H9 (cell line): ENCODE measurements at regions not wholly inside any gene's neighbourhood (a gene's known extent, or its start where the extent isn't known, plus 50 kb on each side); places are given as distances from the start of the nearest gene placed in this dataset.

Experiments
- DNase-seq: peaks from one replicate; pipeline ENCODE4 v3.0.0-alpha.2; 2017
- H2AFZ ChIP-seq: one replicate; pipeline ENCODE4 v1.6.1; 2013; ENCODE audit warnings: mild to moderate bottlenecking, low read length, control low read depth, moderate library complexity
- H2AK5ac ChIP-seq: 2 replicates; pipeline ENCODE4 v1.6.1; 2013; ENCODE audit warnings: low read length, control low read depth, mixed read lengths; ENCODE audit not compliant: insufficient read length
- H2BK120ac ChIP-seq: one replicate; pipeline ENCODE4 v1.6.1; 2013; ENCODE audit warnings: low read depth, mild to moderate bottlenecking, low read length, control low read depth, inconsistent platforms; ENCODE audit not compliant: poor library complexity, severe bottlenecking
- H2BK12ac ChIP-seq: 2 replicates; pipeline ENCODE4 v1.6.1; 2013; ENCODE audit warnings: low read length, control low read depth, mixed read lengths, low read depth; ENCODE audit not compliant: insufficient read length
- H2BK15ac ChIP-seq: 2 replicates; pipeline ENCODE4 v1.6.1; 2013; ENCODE audit warnings: low read depth, low read length, control low read depth
- H2BK20ac ChIP-seq: one replicate; pipeline ENCODE4 v1.6.1; 2013; ENCODE audit warnings: low read depth, mild to moderate bottlenecking, low read length, control low read depth, inconsistent platforms; ENCODE audit not compliant: poor library complexity, severe bottlenecking
- H2BK5ac ChIP-seq: 2 replicates; pipeline ENCODE4 v1.6.1; 2013; ENCODE audit warnings: low read length, control low read depth, mixed read lengths; ENCODE audit not compliant: insufficient read length
- H3K14ac ChIP-seq: 2 replicates; pipeline ENCODE4 v1.6.1; 2013; ENCODE audit warnings: low read length, control low read depth; ENCODE audit not compliant: insufficient read depth
- H3K18ac ChIP-seq: 2 replicates; pipeline ENCODE4 v1.6.1; 2013; ENCODE audit warnings: low read depth, mild to moderate bottlenecking, mixed read lengths, low read length, control low read depth; ENCODE audit not compliant: insufficient read length
- H3K23ac ChIP-seq: 2 replicates; pipeline ENCODE4 v1.6.1; 2013; ENCODE audit warnings: low read length, control low read depth, mixed read lengths, low read depth; ENCODE audit not compliant: insufficient read length
- H3K23me2 ChIP-seq: 2 replicates; pipeline ENCODE4 v1.6.1; 2013; ENCODE audit warnings: low read depth, mild to moderate bottlenecking, mixed read lengths, low read length, control low read depth; ENCODE audit not compliant: insufficient read length, poor library complexity, severe bottlenecking
- H3K27ac ChIP-seq: 2 replicates; pipeline ENCODE4 v1.5.1; 2013; ENCODE audit warnings: low read length, control low read depth, mixed read lengths, low read depth; ENCODE audit not compliant: insufficient read length
- H3K27me3 ChIP-seq: 2 replicates; pipeline ENCODE4 v1.6.1; 2013; ENCODE audit warnings: low read length, control low read depth, inconsistent platforms; ENCODE audit not compliant: insufficient read depth
- H3K4ac ChIP-seq: 2 replicates; pipeline ENCODE4 v1.6.1; 2013; ENCODE audit warnings: low read depth, mild to moderate bottlenecking, control low read depth, inconsistent platforms, low read length, moderate library complexity
- H3K4me1 ChIP-seq: 2 replicates; pipeline ENCODE4 v1.6.1; 2013; ENCODE audit warnings: low read length, control low read depth, inconsistent platforms; ENCODE audit not compliant: insufficient read depth
- H3K4me2 ChIP-seq: 2 replicates; pipeline ENCODE4 v1.6.1; 2013; ENCODE audit warnings: low read length, control low read depth, mixed read lengths; ENCODE audit not compliant: insufficient read length, insufficient read depth
- H3K56ac ChIP-seq: 2 replicates; pipeline ENCODE4 v1.6.1; 2013; ENCODE audit warnings: low read depth, mild to moderate bottlenecking, mixed read lengths, low read length, control low read depth; ENCODE audit not compliant: insufficient read length
- H3K79me1 ChIP-seq: 2 replicates; pipeline ENCODE4 v1.6.1; 2013; ENCODE audit warnings: low read depth, mild to moderate bottlenecking, moderate library complexity, low read length, control low read depth, inconsistent platforms; ENCODE audit not compliant: insufficient read depth, poor library complexity, severe bottlenecking
- H3K79me2 ChIP-seq: 2 replicates; pipeline ENCODE4 v1.6.1; 2013; ENCODE audit warnings: low read length, control low read depth, inconsistent platforms; ENCODE audit not compliant: insufficient read depth
- H3K9ac ChIP-seq: 2 replicates; pipeline ENCODE4 v1.6.1; 2013; ENCODE audit warnings: low read length, control low read depth, mixed read lengths; ENCODE audit not compliant: insufficient read length; ENCODE audit errors: extremely low read depth
- H3K9me3 ChIP-seq: one replicate; pipeline ENCODE4 v1.6.1; 2013; ENCODE audit warnings: low read depth, low read length, inconsistent platforms; ENCODE audit not compliant: control insufficient read depth
- H3T11ph ChIP-seq: one replicate; pipeline ENCODE4 v1.6.1; 2013; ENCODE audit warnings: mild to moderate bottlenecking, low read length, control low read depth, inconsistent platforms
- H4K20me1 ChIP-seq: one replicate; pipeline ENCODE4 v1.6.1; 2013; ENCODE audit not compliant: control insufficient read depth, insufficient read length, insufficient read depth
- H4K5ac ChIP-seq: 2 replicates; pipeline ENCODE4 v1.6.1; 2013; ENCODE audit warnings: low read depth, mild to moderate bottlenecking, mixed read lengths, low read length, control low read depth; ENCODE audit not compliant: insufficient read length
- H4K8ac ChIP-seq: replicated peaks from 2 replicates; pipeline ENCODE4 v1.6.1; 2013; ENCODE audit warnings: low read length, control low read depth, mixed read lengths, low read depth; ENCODE audit not compliant: insufficient read length
- H4K91ac ChIP-seq: 2 replicates; pipeline ENCODE4 v1.6.1; 2013; ENCODE audit warnings: low read depth, mild to moderate bottlenecking, moderate library complexity, mixed read lengths, low read length, control low read depth; ENCODE audit not compliant: insufficient read length
- H3K27ac Mint-ChIP-seq, 3 experiments: 2 replicates in 2 of 3; 3 replicates in 1 of 3; pipeline ENCODE4 v1.8.0; 2020 to 2021; ENCODE audit warnings: mixed read lengths in 3 of 3, mild to moderate bottlenecking in 1 of 3, moderate library complexity in 1 of 3
- H3K27me3 Mint-ChIP-seq: 2 replicates; pipeline ENCODE4 v1.8.0; 2021; ENCODE audit warnings: low read depth, mild to moderate bottlenecking, moderate library complexity, mixed read lengths
- H3K36me3 Mint-ChIP-seq, 3 experiments: 2 replicates in 2 of 3; 3 replicates in 1 of 3; pipeline ENCODE4 v1.8.0; 2020 to 2021; ENCODE audit warnings: low read depth in 3 of 3, mixed read lengths in 3 of 3; ENCODE audit not compliant: insufficient read depth in 1 of 3
- H3K4me1 Mint-ChIP-seq, 2 experiments: 2 replicates each; pipeline ENCODE4 v1.8.0; 2020; ENCODE audit warnings: mixed read lengths in 2 of 2
- H3K4me3 Mint-ChIP-seq, 2 experiments: 2 replicates in 1 of 2; 3 replicates in 1 of 2; pipeline ENCODE4 v1.8.0; 2020 to 2021; ENCODE audit warnings: mild to moderate bottlenecking in 2 of 2, mixed read lengths in 2 of 2, moderate library complexity in 1 of 2
- H3K9me3 Mint-ChIP-seq, 2 experiments: 2 replicates in 1 of 2; 3 replicates in 1 of 2; pipeline ENCODE4 v1.8.0; 2020; ENCODE audit warnings: mild to moderate bottlenecking in 2 of 2, mixed read lengths in 2 of 2, moderate library complexity in 1 of 2
- CTCF ChIP-seq: fragments of 200-600 bp; sonication (generic); conservative IDR thresholded peaks from 3 replicates; pipeline ENCODE4 v1.8.0; 2021; ENCODE audit warnings: antibody characterized with exemption, mild to moderate bottlenecking
- WGBS: extraction: QIAGEN DNeasy Blood & Tissue Kit; methylation state at CpG from one replicate; pipeline ENCODE4 v1.1.7; 2013; ENCODE audit warnings: missing lambda C conversion rate, low lambda C conversion rate, mixed read lengths; ENCODE audit not compliant: insufficient read length; ENCODE audit errors: extremely low coverage; 5-methylcytosine and 5-hydroxymethylcytosine counted together

- Histone ChIP-seq H2AFZ (no peak overlapping the region), H3K4ac (no peak overlapping the region), H4K5ac (no peak overlapping the region), H3K9ac (no peak overlapping the region), H3K23me2 (peaks cover 2% of the 10 kb centered on the region), H2BK15ac (no peak overlapping the region), H2BK12ac (no peak overlapping the region), H3K79me2 (no peaks in the 10 kb centered on the region), H3K14ac (no peak overlapping the region), H3K4me2 (no peak overlapping the region), H3K79me1 (no peaks in the 10 kb centered on the region), H4K91ac (no peak overlapping the region), H3K18ac (no peak overlapping the region), H2AK5ac (no peak overlapping the region), H4K20me1 (no peaks in the 10 kb centered on the region), H2BK20ac (no peak overlapping the region), H3T11ph (no peak overlapping the region), H2BK120ac (no peak overlapping the region), H4K8ac (no peak overlapping the region), H3K23ac (no peak overlapping the region), H3K56ac (no peak overlapping the region), H2BK5ac (no peak overlapping the region), H3K9me3 (no peaks in the 10 kb centered on the region), H3K27ac (no peak overlapping the region), H3K4me1 (no peaks in the 10 kb centered on the region), H3K27me3 (peaks cover 4% of the 10 kb centered on the region; the same call in 1 of the 2 replicates)
- DNase-seq, result no peak
- Mint-ChIP-seq H3K27me3 (peaks cover 29% of the 10 kb centered on the region), H3K9me3 (peaks cover 0 to 3% of the 10 kb centered on the region in 2 experiments; a peak in 1 of 5 replicates), H3K27ac (no peak overlapping the region), H3K36me3 (no peaks in the 10 kb centered on the region), H3K4me1 (peaks cover 7 to 10% of the 10 kb centered on the region in 2 experiments; a peak in 3 of 4 replicates), H3K4me3 (no peak overlapping the region)
- WGBS, result no CpG with 5 or more reads among the region's 1 CpG
- TF ChIP-seq CTCF, result no peak
Observed at GRCh38 chr11:32328392-32328791, 106.9 kb downstream of the WT1 start.
